ENCODE measurements at regions not wholly inside any gene's neighbourhood (a gene's known extent, or its start where the extent isn't known, plus 50 kb on each side); places are given as distances from the start of the nearest gene placed in this dataset.

GRCh38 chr2:180520921-180521581 is 459.4 kb upstream of the UBE2E3 start:
- no peak for TF ChIP-seq GATA3 (IDR thresholded peaks at IDR 0.05; ENCODE audit: low read depth, low read length)
- no peak for TF ChIP-seq GATA2 (IDR thresholded peaks at IDR 0.05; ENCODE audit: low read depth, low read length)
